ENCODE measurements at regions not wholly inside any gene's neighbourhood (a gene's known extent, or its start where the extent isn't known, plus 50 kb on each side); places are given as distances from the start of the nearest gene placed in this dataset.

GRCh38 chr5:98503616-98504015, 269.8 kb upstream of the RGMB start:
- Histone ChIP-seq H3K36me3 (ENCODE audit: control insufficient read depth in 2 of 4, insufficient read depth in 4 of 4, low read length in 3 of 4) (no peaks in the 10 kb centered on the region), H3K4me3 (ENCODE audit: extremely low read depth in 1 of 4, insufficient read depth in 2 of 4, low read depth in 3 of 4, low read length in 4 of 4) (no peak overlapping the region), H3K56ac (replicated peaks; ENCODE audit: insufficient read length, low read depth, low read length) (no peak overlapping the region), H2AFZ (ENCODE audit: low read length) (peak overlapping the region; percentile 48; the same call in 1 of the 2 replicates), H2BK5ac (ENCODE audit: low read depth, low read length) (no peak overlapping the region), H3K9me3 (ENCODE audit: insufficient read depth in 2 of 2, low read depth in 1 of 2, low read length in 1 of 2) (peaks cover 0 to 2% of the 10 kb centered on the region in 2 experiments; a peak in 1 of 4 replicates), H3K9ac (replicated peaks in 1 of 4; ENCODE audit: extremely low read depth in 1 of 4, low read depth in 3 of 4, low read length in 3 of 4) (no peak overlapping the region), H2BK15ac (ENCODE audit: low read length) (no peak overlapping the region), H3K27me3 (replicated peaks in 1 of 4; ENCODE audit: control insufficient read depth in 3 of 4, extremely low read depth in 1 of 4, insufficient read depth in 3 of 4, low read length in 3 of 4) (no peaks in the 10 kb centered on the region), H4K20me1 (replicated peaks in 1 of 2; ENCODE audit: control insufficient read depth in 1 of 2, insufficient read depth in 2 of 2, low read length in 2 of 2) (no peaks in the 10 kb centered on the region), H3K23me2 (ENCODE audit: low read depth, low read length) (no peaks in the 10 kb centered on the region), H3K79me1 (ENCODE audit: low read depth, low read length) (no peaks in the 10 kb centered on the region), H3K4me1 (replicated peaks in 1 of 4; ENCODE audit: control insufficient read depth in 3 of 4, insufficient read depth in 4 of 4, low read length in 3 of 4) (peaks cover 1 to 7% (median 4%) of the 10 kb centered on the region in 4 experiments; a peak in 3 of 7 replicates), H3K14ac (ENCODE audit: insufficient read length) (no peak overlapping the region), H2BK120ac (replicated peaks; ENCODE audit: low read depth, low read length) (no peak overlapping the region), H3K4me2 (ENCODE audit: insufficient read depth in 1 of 2, low read depth in 2 of 2, low read length in 2 of 2) (no peak overlapping the region), H3K4ac (replicated peaks; ENCODE audit: insufficient read length, low read depth, low read length) (no peak overlapping the region), H4K8ac (ENCODE audit: extremely low read depth, insufficient read depth, low read length) (no peak overlapping the region), H2BK12ac (ENCODE audit: low read depth, low read length) (no peak overlapping the region), H2AK5ac (ENCODE audit: low read depth, low read length) (no peak overlapping the region), H3K23ac (ENCODE audit: insufficient read length) (no peak overlapping the region), H4K5ac (ENCODE audit: insufficient read length, low read depth, low read length) (no peak overlapping the region), H2BK20ac (ENCODE audit: low read length) (no peak overlapping the region), H3K79me2 (ENCODE audit: control insufficient read depth in 1 of 2, insufficient read depth in 2 of 2, low read length in 2 of 2) (no peaks in the 10 kb centered on the region), H4K91ac (replicated peaks; ENCODE audit: insufficient read length, low read length) (no peak overlapping the region), H3K27ac (ENCODE audit: low read depth, low read length) (no peak overlapping the region), H3K18ac (ENCODE audit: extremely low read depth, low read length) (no peak overlapping the region)
- 88% methylated on average over 2 of the region's 2 CpGs; no CpG with 5 or more reads in 1 of the 2 experiments for WGBS, 2 experiments (ENCODE audit: extremely low coverage in 1 of 2, insufficient coverage in 1 of 2, insufficient read length in 1 of 2, insufficient replicate concordance in 2 of 2, low coverage in 1 of 2, low lambda C conversion rate in 2 of 2, missing lambda C conversion rate in 1 of 2)
- ChIA-PET CTCF (ENCODE audit: partially characterized antibody) (interaction anchor here (1.4 kb wide), 1 partner anchor 10 kb away, joined by 3 read pairs; no protein-coding TSS in a partner anchor), POLR2A (ENCODE audit: partially characterized antibody) (no interaction called here)
- no peak for DNase-seq (ENCODE audit: low read depth in 1 of 2, low spot score in 2 of 2)
- no peak for FAIRE-seq
- TF ChIP-seq POLR2AphosphoS5 (IDR thresholded peaks at IDR 0.05; ENCODE audit: low read depth, low read length) = no peak
- TF ChIP-seq ATF2 (IDR thresholded peaks at IDR 0.05; ENCODE audit: low read length) = no peak
- TF ChIP-seq JUND (IDR thresholded peaks at IDR 0.05; ENCODE audit: low read length) = no peak
- TF ChIP-seq SIRT6 (IDR thresholded peaks at IDR 0.05; ENCODE audit: low read length) = no peak
- no peak for TF ChIP-seq RAD21 (IDR thresholded peaks at IDR 0.05 in 1 of 2, conservative IDR thresholded peaks at IDR 0.05 in 1 of 2; ENCODE audit: low read depth in 2 of 2, low read length in 2 of 2)
- TF ChIP-seq JUN (IDR thresholded peaks at IDR 0.05; ENCODE audit: low read depth, low read length) = no peak
- no peak for TF ChIP-seq TCF12 (IDR thresholded peaks at IDR 0.05; ENCODE audit: low read depth, low read length)
- TF ChIP-seq CBX8 (IDR thresholded peaks at IDR 0.05; ENCODE audit: borderline replicate concordance, low read depth, low read length) = no peak

All from H1 (cell line).